NB4 (cell line): ENCODE measurements at regions not wholly inside any gene's neighbourhood (a gene's known extent, or its start where the extent isn't known, plus 50 kb on each side); places are given as distances from the start of the nearest gene placed in this dataset.

Experiments
- CTCF ChIP-seq: IDR thresholded peaks from one replicate; pipeline ENCODE4 v1.5.1; 2012; ENCODE audit warnings: low read depth, low read length
- MAX ChIP-seq: IDR thresholded peaks from 2 replicates; pipeline ENCODE4 v1.6.1; 2011; ENCODE audit warnings: low read depth, low read length
- MYC ChIP-seq: IDR thresholded peaks from 2 replicates; pipeline ENCODE4 v1.6.1; 2011; ENCODE audit warnings: low read depth, low read length
- POLR2A ChIP-seq: IDR thresholded peaks from 2 replicates; pipeline ENCODE4 v1.6.1; 2011; ENCODE audit warnings: mild to moderate bottlenecking; ENCODE audit not compliant: insufficient read length; ENCODE audit errors: extremely low read depth

- no peak for TF ChIP-seq POLR2A
- no peak for TF ChIP-seq CTCF
- TF ChIP-seq MAX, result no peak
- no peak for TF ChIP-seq MYC
Observed at GRCh38 chr1:213868482-213868881, 119.3 kb upstream of the PROX1 start.
